ENCODE measurements at regions not wholly inside any gene's neighbourhood (a gene's known extent, or its start where the extent isn't known, plus 50 kb on each side); places are given as distances from the start of the nearest gene placed in this dataset.

DNA sequence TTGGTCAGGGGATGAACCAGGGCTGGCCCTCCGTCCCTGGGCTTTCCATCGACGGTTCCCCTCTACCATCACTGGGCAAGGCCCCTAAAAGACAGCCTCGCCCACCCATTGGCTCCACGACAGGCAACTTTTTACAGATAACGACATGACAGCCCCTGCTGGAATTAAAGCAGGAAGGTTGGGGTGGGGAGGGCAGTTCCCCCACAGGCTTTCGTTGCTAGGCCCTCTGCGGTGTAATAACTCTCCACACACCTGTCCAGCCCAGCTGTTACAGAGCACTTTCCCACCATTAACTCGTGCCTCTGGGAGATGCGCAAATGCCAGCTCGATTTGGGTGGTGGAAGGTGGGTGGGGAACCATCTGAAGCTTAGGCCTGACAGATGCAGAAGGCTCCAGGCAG lies 264.2 kb upstream of the TLE3 start (continued):
- TF ChIP-seq RAD21 (IDR thresholded peaks at IDR 0.05 in 1 of 2, conservative IDR thresholded peaks at IDR 0.05 in 1 of 2; ENCODE audit: low read depth in 2 of 2, low read length in 2 of 2) (no peak), GABPA (IDR thresholded peaks at IDR 0.05; ENCODE audit: borderline replicate concordance, insufficient read depth, low read length) (no peak), KDM5A (IDR thresholded peaks at IDR 0.05; ENCODE audit: low read length) (no peak), TCF12 (IDR thresholded peaks at IDR 0.05; ENCODE audit: low read depth, low read length) (no peak)

Measured in H1 (cell line).